ENCODE measurements at regions not wholly inside any gene's neighbourhood (a gene's known extent, or its start where the extent isn't known, plus 50 kb on each side); places are given as distances from the start of the nearest gene placed in this dataset.

DNA sequence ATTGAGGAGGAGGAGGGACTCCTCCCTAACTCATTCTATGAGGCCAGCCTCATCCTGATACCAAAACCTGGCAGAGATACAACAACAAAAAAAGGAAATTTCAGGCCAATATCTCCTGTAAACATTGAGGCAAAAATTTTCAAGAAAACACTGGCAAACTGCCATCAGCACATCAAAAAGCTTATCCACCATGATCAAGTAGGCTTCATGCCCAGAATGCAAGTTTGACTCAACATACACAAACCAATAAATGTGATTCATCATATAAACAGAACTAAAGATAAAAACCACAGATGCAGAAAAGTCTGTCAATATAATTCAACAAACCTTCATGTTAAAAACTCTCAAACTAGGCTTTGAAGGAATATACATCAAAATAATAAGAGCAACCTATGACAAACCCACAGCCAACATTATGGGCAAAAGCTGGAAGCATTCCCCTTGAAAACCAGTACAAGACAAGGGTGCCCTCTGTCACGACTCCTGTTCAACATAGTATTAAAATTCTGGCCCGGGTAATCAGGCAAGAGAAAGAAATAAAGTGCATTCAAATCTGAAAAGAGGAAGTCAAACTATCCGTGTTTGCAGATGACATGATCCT lies 1014.3 kb downstream of the CBLN2 start:
- ATAC-seq (replicated peaks), result no peak
- H3K4me3 Mint-ChIP-seq, result no peak overlapping the region
- no peaks in the 10 kb centered on the region for H3K27me3 Mint-ChIP-seq

DNA sequence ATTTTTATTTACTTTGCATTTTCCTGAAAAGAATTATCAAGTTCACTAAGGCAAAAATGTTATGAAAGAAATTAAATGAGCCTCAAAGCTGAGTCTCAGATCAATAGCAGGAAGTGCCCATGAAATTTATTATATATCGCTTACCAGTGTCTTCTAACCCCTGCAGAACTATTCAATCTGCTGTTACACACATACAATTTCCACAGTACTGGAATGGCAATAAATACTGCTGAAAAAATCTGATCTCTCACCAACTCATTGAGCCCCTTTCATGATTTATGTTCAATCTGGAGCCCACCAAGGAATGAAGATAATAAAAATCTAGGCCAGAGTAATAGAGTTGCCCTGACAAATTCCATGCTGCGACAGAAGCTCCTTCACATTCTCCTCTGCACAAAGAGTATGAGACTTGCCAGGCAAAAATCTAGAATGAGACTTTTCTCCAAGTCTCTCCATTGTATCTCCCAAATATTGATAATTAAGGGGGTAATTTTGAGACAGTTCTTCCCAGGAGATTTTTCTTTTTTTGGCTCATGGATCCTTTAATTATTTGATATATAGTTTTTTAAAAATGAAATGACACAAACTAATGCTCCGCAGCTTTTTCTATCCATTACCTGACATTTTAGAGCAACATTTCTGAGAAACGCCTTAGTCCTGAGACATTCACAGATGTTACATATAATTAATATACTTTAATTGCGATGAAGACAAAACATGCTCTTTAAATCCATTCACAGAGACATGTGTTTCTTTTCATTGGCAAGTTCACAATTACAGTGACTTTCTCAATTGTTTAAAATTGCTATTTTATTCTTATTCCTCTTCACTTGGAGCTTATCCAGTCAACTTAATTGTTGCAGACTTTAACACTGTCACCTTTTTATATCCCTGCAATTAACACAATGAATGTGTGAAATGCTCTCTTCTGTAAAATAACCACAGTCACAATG lies 1020.4 kb downstream of the CBLN2 start:
- no peak for ATAC-seq (replicated peaks)
- no peak overlapping the region for H3K4me3 Mint-ChIP-seq
- no peaks in the 10 kb centered on the region for H3K27me3 Mint-ChIP-seq
- no peaks in the 10 kb centered on the region for H3K4me1 Mint-ChIP-seq
- no peak overlapping the region for H3K27ac Mint-ChIP-seq
- H3K36me3 Mint-ChIP-seq (ENCODE audit: low read depth), result no peaks in the 10 kb centered on the region
- peaks cover 6% of the 10 kb centered on the region for H3K9me3 Mint-ChIP-seq

More for the DNA sequence above, 1014.3 kb downstream of the CBLN2 start:
- Mint-ChIP-seq H3K27ac (no peak overlapping the region), H3K4me1 (no peaks in the 10 kb centered on the region), H3K9me3 (no peaks in the 10 kb centered on the region), H3K36me3 (ENCODE audit: low read depth) (no peaks in the 10 kb centered on the region)

DNA sequence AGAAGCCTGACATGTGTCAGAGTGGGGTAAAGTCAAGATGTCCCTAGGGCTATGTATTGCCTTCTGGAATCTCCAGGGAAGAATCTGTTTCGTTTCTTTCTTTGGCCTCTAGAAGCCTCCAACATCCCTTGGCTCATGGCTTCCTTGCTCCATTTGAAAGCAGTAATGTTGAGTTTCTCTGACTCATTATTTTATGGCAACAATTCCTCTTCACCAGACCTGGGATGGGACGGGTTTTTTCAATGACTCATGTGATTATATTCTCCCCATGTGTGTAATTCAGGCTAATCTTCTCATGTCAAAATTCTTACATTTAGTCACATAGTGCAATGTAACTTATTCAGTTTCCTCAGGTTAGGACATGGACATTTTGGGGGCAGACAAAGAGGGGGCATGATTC lies 1038.6 kb downstream of the CBLN2 start:
- no peak overlapping the region for H3K4me3 Mint-ChIP-seq
- H3K9me3 Mint-ChIP-seq, result peaks cover 13% of the 10 kb centered on the region
- no peak overlapping the region for H3K27ac Mint-ChIP-seq
- no peaks in the 10 kb centered on the region for H3K4me1 Mint-ChIP-seq
- no peaks in the 10 kb centered on the region for H3K27me3 Mint-ChIP-seq
- no peak for ATAC-seq (replicated peaks)
- no peaks in the 10 kb centered on the region for H3K36me3 Mint-ChIP-seq (ENCODE audit: low read depth)

DNA sequence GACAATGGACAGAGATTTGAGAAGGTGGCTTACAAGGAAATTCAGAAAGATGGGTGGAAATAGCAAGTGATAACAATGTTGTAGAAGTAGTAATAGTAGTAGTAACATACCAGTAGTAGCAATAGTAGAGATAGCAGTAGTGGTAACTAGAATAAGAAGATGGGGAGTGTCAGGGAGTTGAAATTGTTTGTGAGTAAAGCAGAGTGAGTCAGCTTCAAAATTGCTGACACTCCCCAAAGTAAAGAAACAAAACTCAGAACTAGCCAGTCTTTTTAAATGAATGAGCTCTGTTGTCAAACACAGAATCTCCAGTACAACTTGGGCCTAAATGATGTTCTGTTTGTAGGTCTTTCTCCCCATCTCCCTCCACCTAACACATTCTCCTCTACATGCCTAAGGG lies 1040.9 kb downstream of the CBLN2 start:
- no peaks in the 10 kb centered on the region for H3K4me1 Mint-ChIP-seq
- H3K9me3 Mint-ChIP-seq, result peaks cover 18% of the 10 kb centered on the region
- no peak overlapping the region for H3K4me3 Mint-ChIP-seq
- ATAC-seq (replicated peaks), result no peak
- H3K27me3 Mint-ChIP-seq, result no peaks in the 10 kb centered on the region
- no peaks in the 10 kb centered on the region for H3K36me3 Mint-ChIP-seq (ENCODE audit: low read depth)
- H3K27ac Mint-ChIP-seq, result no peak overlapping the region

DNA sequence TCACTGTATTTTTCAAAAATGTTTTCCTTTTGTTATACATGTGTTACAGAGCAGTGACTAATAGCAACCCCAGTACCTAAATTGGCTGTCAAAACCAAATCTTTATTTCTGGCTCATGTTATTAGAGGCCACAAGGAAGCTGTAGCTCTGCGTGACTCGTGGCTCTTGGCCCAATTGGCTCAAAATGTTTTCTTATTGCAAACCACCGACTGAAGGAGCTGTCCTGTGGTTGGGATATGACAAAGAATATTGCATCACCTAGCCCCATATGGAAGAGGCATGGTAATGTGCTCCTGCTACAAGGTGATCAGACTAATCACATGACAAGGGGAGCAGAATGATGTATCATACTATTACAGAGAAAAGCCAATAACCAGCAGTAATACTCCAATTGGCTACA lies 1058.5 kb downstream of the CBLN2 start:
- Mint-ChIP-seq H3K9me3 (peaks cover 4% of the 10 kb centered on the region), H3K4me3 (no peak overlapping the region), H3K27ac (no peak overlapping the region), H3K27me3 (no peaks in the 10 kb centered on the region), H3K36me3 (ENCODE audit: low read depth) (no peaks in the 10 kb centered on the region), H3K4me1 (no peaks in the 10 kb centered on the region)
- peak; percentile 21 for ATAC-seq (replicated peaks)

GRCh38 chr18:71471963-71472725 lies 1072.0 kb downstream of the CBLN2 start:
- ATAC-seq (replicated peaks), result no peak
- no peaks in the 10 kb centered on the region for H3K27me3 Mint-ChIP-seq
- H3K4me1 Mint-ChIP-seq, result no peaks in the 10 kb centered on the region
- peaks cover 7% of the 10 kb centered on the region for H3K9me3 Mint-ChIP-seq
- H3K4me3 Mint-ChIP-seq, result no peak overlapping the region
- no peaks in the 10 kb centered on the region for H3K36me3 Mint-ChIP-seq (ENCODE audit: low read depth)
- H3K27ac Mint-ChIP-seq, result no peak overlapping the region

DNA sequence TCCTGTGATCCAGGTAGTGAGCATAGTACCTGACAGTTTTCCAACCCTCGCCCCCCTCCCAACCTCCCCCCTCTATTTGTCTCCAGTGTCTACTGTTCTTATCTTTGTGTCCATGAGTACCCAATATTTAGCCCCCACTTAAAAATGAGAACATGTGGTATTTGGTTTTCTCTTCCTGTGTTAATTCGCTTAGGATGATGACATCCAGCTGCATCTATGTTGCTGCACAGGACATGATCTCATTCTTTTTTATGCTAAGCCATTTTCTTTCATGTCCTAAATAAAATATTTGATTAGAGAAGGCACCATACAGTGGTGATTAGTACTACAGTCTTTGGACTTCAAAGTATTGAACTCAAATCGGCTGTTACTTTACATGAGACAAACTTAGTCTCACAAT lies 1087.9 kb downstream of the CBLN2 start:
- Mint-ChIP-seq H3K9me3 (peaks cover 3% of the 10 kb centered on the region), H3K27me3 (peaks cover 3% of the 10 kb centered on the region), H3K27ac (no peak overlapping the region), H3K4me3 (no peak overlapping the region), H3K36me3 (ENCODE audit: low read depth) (no peaks in the 10 kb centered on the region), H3K4me1 (no peaks in the 10 kb centered on the region)
- ATAC-seq (replicated peaks), result no peak

- no peak overlapping the region for H3K4me3 Mint-ChIP-seq
- no peaks in the 10 kb centered on the region for H3K27me3 Mint-ChIP-seq
- no peaks in the 10 kb centered on the region for H3K9me3 Mint-ChIP-seq
- no peak overlapping the region for H3K27ac Mint-ChIP-seq
- no peaks in the 10 kb centered on the region for H3K36me3 Mint-ChIP-seq (ENCODE audit: low read depth)
- H3K4me1 Mint-ChIP-seq, result no peaks in the 10 kb centered on the region
- ATAC-seq (replicated peaks), result no peak
Observed at GRCh38 chr18:71450257-71450656, 1093.9 kb downstream of the CBLN2 start.

DNA sequence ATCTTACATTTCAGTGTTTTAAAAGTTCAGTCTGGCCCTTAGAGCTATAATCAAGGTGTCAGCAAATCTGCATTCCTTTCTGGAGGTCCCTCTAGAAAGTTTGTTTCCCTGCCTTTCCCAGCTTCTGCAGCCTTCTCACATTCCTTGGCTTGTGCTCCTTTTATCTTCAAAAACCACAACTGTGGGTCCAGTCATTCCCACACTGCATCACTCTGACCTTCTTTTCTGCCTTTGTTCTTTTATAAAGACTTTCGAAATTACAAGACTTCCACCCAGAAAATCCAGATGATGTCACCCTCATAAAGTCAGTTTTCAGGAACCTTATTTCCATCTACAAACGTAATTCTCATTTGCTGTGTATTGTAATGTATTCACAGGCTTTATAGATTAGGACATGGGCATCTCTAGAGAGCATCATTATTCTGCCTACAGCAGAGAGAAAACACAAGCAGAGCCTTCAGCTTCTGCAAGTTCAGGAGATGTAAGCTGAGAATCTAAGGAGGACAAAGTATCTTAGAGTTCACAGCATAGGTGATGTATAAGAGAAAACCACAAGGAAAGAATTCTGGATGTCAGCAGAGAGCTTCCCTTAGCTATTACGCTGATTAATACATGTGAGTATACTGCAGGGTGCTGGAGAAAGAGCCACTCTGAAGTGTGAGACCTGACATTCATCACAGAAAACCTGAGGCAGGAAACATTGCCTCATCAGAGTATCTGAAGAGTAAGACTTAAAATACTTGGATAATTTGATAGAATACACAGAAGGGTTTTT lies 1100.2 kb downstream of the CBLN2 start:
- H3K27me3 Mint-ChIP-seq, result no peaks in the 10 kb centered on the region
- no peak overlapping the region for H3K27ac Mint-ChIP-seq
- no peaks in the 10 kb centered on the region for H3K9me3 Mint-ChIP-seq
- H3K36me3 Mint-ChIP-seq (ENCODE audit: low read depth), result no peaks in the 10 kb centered on the region
- H3K4me3 Mint-ChIP-seq, result no peak overlapping the region
- peak; percentile 16 for ATAC-seq (replicated peaks)
- H3K4me1 Mint-ChIP-seq, result no peaks in the 10 kb centered on the region

- H3K27ac Mint-ChIP-seq, result no peak overlapping the region
- H3K36me3 Mint-ChIP-seq (ENCODE audit: low read depth), result no peaks in the 10 kb centered on the region
- no peaks in the 10 kb centered on the region for H3K4me1 Mint-ChIP-seq
- H3K9me3 Mint-ChIP-seq, result peaks cover under 1% of the 10 kb centered on the region
- no peaks in the 10 kb centered on the region for H3K27me3 Mint-ChIP-seq
- no peak overlapping the region for H3K4me3 Mint-ChIP-seq
- ATAC-seq (replicated peaks), result no peak
Observed at GRCh38 chr18:71442731-71443141, 1101.4 kb downstream of the CBLN2 start.

- no peaks in the 10 kb centered on the region for H3K36me3 Mint-ChIP-seq (ENCODE audit: low read depth)
Observed at GRCh38 chr18:71441156-71441555, 1103.0 kb downstream of the CBLN2 start.

GRCh38 chr18:71437511-71437910 lies 1106.6 kb downstream of the CBLN2 start:
- H3K27me3 Mint-ChIP-seq, result no peaks in the 10 kb centered on the region
- no peaks in the 10 kb centered on the region for H3K36me3 Mint-ChIP-seq (ENCODE audit: low read depth)
- H3K9me3 Mint-ChIP-seq, result peaks cover 3% of the 10 kb centered on the region
- H3K4me1 Mint-ChIP-seq, result no peaks in the 10 kb centered on the region
- H3K4me3 Mint-ChIP-seq, result no peak overlapping the region
- no peak overlapping the region for H3K27ac Mint-ChIP-seq
- no peak for ATAC-seq (replicated peaks)

More at GRCh38 chr18:71441156-71441555, 1103.0 kb downstream of the CBLN2 start:
- Mint-ChIP-seq H3K27me3 (no peaks in the 10 kb centered on the region), H3K4me1 (no peaks in the 10 kb centered on the region), H3K27ac (no peak overlapping the region), H3K4me3 (no peak overlapping the region), H3K9me3 (peaks cover 3% of the 10 kb centered on the region)
- no peak for ATAC-seq (replicated peaks)

DNA sequence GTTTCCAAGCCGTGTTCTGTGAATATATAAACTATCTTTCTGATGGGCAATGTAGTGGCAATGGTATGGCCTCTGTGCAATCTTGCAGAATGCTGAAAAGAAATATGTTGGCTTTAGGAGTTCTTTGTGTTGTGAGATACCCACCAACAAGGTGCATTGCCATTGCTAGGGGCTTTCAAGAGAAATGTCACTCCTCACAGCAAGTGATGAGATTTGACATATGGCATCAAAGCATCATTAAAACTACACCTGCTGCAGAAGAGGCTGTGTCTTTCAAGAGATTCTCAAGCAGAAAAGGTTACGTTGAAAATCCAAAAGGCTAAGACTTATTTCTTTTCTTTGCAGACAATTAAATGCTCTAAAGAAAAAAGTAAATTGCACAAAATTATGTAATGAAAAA lies 1110.8 kb downstream of the CBLN2 start:
- Mint-ChIP-seq H3K4me1 (no peaks in the 10 kb centered on the region), H3K4me3 (no peak overlapping the region), H3K36me3 (ENCODE audit: low read depth) (no peaks in the 10 kb centered on the region), H3K27me3 (no peaks in the 10 kb centered on the region), H3K27ac (no peak overlapping the region), H3K9me3 (peaks cover 3% of the 10 kb centered on the region)
- no peak for ATAC-seq (replicated peaks)

GRCh38 chr18:71431689-71432088 lies 1112.5 kb downstream of the CBLN2 start:
- H3K36me3 Mint-ChIP-seq (ENCODE audit: low read depth), result no peaks in the 10 kb centered on the region
- H3K27ac Mint-ChIP-seq, result no peak overlapping the region
- H3K9me3 Mint-ChIP-seq, result no peaks in the 10 kb centered on the region
- no peaks in the 10 kb centered on the region for H3K4me1 Mint-ChIP-seq
- H3K27me3 Mint-ChIP-seq, result no peaks in the 10 kb centered on the region
- H3K4me3 Mint-ChIP-seq, result no peak overlapping the region
- ATAC-seq (replicated peaks), result no peak

All from activated T-helper 17 cell treated with anti-CD3 and anti-CD28 coated beads, Interleukin-2, amount 50 U/mL, for 72 hours (primary cell).